ENCODE measurements at regions not wholly inside any gene's neighbourhood (a gene's known extent, or its start where the extent isn't known, plus 50 kb on each side); places are given as distances from the start of the nearest gene placed in this dataset.

DNA sequence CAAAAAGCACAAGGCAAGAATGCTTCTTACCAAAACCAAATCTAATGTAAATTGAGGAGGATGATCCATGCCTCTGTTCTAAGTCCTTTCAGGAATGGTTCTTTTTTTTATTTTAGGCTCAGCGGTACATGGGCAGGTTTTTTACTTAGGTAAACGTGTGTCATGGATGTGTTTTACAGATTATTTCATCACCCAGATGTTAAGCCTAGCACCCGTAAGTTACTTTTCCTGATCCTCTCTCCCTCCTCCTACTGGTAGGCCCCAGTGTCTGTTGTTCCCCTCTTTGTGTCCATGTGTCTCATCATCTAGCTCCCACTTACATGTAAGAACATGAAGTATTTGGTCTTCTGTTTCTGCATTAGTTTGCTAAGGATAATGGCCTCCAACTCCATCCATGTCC lies 289.2 kb upstream of the THBS1 start:
- no peak for DNase-seq

DNA sequence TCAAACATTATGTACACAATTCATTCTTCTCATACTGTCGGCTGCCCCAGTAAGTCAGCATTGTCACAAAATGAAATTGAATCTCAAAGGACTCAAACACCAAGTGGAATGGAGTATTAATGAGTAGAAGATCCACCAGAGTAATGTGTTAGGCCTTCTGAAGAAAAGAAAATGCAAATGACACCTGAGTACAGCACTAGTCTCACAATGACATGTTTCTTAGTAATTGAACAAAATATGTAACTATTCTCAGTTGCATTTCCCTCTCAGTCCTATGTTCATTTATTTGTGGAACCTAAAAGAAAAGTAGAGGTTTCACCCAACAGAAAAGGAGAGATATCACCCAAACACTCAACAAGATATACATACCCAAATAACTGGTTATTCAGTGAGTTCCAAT lies 283.9 kb upstream of the THBS1 start:
- no peak for DNase-seq

DNA sequence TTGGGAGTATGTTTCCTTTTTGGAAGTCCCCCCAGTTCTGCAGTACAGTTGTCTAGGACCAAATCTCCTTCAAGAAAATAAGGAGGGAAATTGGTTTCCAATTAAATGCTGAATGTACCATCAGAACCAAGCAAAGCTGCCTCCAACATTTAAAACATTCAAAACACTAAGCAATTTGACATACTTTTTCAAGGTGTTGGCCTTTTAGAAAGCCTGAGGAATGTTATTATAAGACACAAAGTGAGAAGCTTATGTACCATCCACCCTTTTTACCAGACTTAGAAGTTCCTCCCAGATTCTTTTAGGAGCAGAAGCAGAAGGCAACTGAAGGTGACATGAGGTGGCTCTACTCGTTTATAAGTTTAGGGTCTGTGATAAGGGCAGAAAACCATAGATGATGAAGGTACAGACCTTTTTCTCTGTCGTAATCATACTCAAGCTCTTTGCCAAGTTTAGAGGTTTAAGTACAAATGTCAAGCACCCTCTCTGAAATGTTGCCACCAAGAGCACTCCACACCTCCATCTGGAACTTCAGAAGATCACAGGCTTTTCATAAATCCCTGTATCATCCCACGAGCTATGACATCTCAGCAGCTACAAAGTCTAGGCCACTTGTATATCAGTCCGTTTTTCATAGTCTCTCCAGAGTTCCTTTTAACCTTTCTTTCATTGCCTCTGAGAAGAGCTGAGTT lies 282.5 kb upstream of the THBS1 start:
- no peak for DNase-seq

DNA sequence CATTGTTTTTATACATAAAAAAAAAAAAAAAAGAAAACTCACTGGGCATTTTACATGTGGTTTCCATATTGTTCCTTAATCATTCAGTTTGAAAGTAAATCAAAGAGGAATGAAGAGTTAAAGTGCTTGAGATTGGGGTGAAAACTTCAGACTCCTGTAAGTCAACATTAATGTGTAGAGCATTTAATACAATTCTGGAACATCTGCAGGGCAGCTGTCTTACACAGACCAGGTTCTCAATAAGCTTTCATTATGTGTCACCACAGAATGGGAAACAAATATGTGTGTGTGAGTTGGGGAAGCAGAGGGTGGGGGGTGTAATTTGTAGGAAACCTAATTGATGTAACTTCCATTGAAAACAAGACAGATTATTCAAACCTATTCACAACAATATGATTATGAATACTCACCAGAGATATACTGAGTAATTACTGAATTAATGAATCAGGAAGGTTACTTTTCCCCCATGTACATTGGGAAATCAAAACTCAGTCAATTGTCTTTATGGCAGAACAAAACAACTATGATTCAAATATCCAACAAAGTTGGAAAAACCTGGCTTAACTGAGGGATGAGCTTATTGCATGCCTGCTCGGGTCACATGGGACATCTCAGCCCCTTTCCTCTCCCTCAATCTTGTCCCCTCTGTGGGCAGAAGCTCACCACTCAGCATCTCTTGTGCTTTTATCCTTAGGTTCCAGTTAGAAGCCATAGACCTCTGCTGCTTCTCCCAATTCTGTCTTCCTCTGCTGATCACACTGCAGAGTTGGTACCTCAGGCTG lies 281.2 kb upstream of the THBS1 start:
- DNase-seq, result no peak

DNA sequence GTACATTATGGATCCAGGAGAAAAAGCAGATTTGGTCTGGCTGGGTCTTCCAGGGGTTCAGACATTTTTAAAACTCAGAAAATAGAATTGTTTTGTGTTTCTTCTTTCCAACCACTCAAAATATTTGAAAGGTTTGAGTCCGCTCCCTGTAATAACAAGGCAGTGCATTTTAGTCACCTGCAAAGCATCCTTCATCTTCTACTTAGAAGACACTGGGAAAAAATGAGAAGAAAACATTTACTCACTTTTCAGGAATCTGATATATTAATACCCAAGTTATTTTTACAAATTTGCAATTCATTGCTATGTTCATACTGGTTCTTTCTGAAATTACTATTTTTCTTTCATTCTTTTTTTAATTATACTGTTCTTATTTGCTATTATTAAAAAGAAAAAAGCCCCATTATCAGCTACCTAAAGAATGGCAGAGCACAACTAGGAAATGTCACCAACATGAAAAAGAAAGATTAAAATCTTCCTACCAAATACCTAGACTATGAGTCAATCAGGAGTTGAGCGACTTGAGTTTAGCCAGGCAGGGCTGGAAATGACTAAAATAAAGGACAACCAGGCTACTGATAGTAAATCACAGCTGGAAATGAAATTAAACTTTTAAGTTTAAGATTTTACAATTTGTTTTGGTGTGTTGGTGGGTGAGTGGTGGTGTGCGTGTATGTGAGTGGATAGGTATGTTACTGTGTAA lies 280.3 kb upstream of the THBS1 start:
- no peak for DNase-seq

DNA sequence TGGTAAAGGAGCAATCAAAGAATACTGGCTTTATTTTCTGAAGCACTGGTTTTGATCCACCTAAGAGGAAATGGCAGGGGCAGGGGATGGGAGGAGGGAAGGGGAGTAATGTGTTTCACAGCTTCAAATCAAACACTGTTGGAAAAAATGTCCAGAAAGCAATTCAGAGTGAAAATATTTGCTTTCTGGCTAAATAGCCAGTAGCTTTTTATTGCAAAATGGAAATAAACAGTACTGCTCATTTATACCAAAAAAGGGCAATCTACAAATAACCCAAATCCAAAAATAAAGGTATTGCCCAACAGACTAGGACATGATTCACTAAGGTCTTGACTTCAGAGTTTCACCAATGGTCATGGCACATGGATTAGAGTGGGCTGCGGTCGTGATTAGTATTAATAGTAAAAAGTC lies 279.3 kb upstream of the THBS1 start:
- DNase-seq, result no peak

DNA sequence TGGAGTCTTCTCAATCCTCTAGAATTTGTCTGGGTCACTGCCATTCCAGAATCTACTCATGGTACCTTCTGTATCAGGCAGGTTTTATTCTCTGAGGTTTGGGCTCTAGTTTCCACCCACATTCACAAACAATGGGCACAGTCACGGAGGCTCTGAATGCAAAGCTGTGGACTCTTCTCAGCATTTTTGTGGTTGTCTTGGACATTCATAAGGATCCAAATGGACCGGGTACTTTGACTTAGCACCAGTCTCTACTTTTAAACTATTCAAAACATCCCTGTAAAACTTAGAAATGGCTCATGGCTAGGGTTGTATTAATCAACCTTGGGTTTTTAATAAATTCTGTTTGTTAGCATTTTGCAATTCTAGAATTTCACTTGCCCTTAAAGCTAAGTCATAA lies 277.9 kb upstream of the THBS1 start:
- no peak for DNase-seq

DNA sequence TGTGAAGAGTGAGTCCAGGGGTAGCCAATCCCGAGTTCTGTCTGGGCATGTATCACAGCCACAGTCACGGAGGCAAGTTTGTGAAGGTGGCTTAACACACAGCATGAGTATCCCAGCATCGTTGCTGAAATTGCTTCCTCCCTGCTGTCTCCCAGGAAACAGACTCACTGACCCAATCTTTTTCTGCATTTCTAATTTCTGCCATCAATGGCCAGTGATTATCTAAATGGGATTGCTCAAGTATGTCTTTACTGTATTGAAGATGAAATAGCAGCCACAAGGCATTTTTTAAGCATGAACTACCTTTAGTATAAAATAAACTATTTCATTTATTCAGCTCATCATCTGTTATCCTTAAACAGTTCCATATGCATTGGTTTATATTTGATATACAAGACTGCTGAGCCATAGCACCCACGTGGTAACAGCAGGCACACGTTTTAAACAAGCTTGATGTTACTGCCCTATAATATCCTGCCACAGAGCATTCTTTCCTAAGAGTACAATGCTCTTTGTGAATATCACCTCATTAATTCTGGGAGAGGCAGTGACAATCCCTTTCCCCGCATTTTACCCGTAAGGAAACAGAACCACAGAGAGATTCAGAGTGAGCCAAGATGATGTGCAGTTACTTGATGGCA lies 276.6 kb upstream of the THBS1 start:
- no peak for DNase-seq

DNA sequence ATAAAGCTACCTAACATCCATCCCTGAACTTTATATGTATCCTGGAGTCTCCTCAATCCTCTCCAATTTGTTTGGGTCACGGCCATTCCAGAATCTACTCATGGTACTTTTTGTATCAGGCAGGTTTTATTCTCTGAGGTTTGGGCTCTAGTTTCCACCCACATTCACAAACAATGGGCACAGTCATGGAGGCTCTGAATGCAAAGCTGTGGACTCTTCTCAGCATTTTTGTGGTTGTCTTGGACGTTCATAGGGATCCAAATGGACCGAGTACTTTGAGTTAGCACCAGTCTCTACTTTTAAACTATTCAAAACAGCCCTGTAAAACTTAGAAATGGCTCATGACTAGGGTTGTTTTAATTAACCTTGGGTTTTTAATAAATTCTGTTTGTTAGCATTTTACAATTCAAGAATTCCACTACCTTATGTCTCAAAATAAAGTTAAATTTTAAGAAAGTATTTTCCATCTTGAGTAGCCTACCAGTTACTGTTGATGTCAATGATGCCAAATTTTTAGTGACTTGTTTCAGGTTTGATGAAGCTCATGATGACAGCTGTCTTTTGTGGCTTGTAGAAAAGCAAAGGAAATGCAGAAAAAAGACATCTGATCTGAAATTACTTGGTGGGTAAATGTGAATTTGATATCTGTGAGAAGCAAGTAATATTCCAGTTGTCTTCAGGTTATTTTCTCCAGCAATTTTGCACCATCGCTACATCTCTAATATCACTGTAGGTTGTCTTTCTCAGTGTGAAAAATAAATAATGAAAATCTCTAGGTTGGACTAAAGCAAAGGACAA lies 275.7 kb upstream of the THBS1 start:
- no peak for DNase-seq

DNA sequence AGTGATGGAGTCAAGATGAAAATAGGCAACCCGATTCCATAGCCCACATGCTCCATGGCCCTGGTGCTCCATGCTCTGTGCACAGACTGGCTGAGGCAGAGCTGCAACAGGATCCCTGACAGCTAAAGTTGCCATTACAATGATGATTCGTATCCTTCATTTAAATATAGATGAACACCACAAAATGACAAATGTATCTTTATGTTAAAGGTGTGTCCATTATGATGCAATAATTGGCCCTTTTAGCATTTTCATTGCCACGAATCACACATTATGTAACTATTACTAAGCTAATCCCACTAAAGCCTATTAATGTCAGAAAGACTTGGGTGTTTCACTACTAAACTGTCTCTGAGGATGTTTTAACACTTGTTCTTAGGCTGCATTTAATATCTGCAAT lies 270.2 kb upstream of the THBS1 start:
- no peak for DNase-seq

DNA sequence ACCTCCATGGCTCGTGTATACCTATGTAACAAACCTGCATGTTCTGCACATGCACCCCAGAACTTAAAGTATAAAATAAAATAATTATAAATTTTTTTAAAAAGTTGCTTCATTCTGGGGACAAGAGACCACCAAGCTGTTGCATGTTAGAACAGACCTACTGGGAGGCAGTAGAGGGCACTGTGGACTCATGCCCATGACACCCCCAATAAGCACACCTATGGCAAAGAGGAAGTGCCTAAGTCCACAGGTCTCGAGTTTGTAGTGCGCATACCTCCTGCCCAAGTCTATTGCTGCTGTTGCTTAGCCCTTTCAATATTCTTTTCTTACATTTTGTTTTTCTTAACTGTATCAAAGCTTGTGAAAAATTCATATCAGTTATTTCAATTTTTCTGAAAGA lies 267.9 kb upstream of the THBS1 start:
- peak; percentile 15 for DNase-seq

DNA sequence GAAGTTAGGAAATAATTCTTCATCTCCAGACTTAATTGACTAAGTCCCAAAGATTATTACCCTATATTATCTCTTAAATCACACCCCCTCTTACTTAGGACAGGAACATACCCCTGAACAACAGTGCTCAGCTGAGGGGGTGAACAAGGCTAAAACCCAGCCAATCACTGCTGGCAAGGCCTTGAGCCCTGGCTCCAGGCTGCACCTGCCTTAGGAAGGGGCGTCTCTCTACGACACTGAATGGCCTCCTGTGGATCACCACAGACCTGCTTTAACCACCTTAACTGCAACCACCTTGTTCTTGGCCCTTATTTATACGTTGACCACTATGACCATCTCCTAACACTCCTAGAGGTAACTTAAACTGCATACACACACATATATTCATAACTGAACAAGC lies 267.4 kb upstream of the THBS1 start:
- DNase-seq, result no peak

DNA sequence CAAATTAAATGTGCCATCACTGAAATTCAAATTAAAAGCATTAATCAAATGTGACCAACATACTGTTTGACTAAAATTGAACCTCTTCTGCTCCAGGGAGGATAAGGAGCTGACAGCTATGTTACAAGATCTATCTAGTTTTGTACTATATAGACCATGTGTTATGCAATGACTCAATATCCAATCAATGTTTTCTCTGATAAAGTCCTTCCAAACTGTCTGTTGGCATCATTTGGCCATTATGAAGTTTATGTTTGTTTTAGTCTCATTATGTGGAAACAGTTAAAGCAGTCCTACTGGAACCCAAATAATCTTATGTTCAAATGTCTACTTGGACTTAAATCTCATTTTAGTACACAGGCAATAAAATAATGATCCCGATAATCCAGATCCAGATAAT lies 267.0 kb upstream of the THBS1 start:
- DNase-seq, result no peak

DNA sequence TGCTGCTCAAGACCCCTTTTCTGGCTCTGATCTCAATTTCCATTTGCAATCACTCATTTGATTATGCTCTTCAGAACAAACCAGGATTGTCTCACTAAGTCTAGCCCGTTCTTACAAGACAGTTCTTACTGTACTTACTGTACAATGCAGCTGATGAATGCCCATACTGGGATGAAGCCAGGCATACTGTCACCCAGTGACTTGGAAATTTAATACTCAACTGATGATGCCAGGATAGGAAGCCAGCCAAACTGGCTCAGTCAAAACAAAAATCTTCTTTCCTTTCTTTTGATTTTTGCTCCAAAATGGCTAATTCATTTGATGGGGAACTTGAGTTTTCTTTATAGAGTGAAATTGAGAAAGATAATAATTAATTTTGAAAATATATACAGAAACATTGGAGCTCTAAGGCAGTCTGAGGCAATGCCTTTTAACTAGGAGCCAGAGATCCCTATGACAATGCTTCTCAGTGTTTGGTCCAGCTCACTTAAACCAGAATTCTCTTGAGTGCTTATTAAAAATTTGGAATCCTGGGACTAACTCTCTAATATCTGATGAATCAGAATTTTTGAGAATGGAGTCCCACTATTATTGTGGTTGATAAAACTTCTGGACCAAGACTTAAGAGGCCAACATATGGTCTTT lies 265.6 kb upstream of the THBS1 start:
- DNase-seq, result no peak

DNA sequence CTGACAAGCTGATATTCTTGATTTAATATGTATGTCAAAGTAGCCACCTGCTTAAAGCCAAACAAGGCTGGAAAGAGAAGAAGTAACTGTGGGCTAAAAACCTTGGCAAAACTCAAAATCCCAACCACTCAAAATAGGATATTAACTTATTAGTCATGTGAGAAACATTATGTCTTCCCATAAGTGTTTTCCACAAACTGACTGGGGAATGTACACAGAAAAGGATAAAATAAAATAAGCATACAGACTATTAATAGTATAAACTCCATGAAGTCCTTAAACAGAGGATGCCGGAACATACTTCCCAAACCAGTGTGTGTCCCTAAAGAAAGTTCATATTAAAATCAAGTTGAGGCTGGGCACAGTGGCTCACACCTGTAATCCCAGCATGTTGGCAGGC lies 263.7 kb upstream of the THBS1 start:
- no peak for DNase-seq

DNA sequence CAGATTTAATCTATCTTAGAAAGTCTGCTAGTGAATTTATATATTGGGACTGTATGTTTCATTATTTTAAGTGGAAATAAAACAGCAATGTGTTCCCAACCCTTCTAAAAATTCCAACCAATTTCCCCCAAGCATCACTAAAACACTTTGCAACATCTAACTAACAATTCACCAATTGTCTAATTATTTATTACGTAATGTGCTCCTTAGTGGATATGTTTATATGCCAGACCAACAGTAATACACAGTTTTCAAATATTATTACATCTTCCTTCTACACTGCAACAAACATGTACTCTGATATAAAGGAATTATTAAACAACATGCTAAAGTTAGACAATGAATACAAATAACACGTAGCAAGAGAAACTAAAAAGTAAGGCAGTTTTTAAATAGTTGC lies 262.6 kb upstream of the THBS1 start:
- no peak for DNase-seq

DNA sequence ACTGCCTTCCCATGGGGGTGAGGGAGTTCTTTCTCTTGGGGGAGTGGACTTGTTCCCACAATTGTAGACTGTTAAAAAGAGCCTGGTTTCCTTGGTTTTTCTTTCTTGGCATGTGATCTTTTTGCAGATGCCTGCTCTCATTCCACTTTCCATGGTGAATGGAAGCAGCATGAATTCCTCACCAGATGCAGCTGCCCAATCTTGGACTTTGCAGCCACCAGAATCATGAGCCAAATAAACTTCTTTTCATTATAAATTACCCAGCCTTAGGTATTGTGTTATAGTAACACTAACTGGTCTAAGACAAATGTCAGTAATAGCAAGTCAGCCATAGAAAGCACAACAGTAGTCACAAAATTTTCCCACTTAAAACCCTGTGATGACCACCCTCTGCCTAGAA lies 260.5 kb upstream of the THBS1 start:
- DNase-seq, result no peak

DNA sequence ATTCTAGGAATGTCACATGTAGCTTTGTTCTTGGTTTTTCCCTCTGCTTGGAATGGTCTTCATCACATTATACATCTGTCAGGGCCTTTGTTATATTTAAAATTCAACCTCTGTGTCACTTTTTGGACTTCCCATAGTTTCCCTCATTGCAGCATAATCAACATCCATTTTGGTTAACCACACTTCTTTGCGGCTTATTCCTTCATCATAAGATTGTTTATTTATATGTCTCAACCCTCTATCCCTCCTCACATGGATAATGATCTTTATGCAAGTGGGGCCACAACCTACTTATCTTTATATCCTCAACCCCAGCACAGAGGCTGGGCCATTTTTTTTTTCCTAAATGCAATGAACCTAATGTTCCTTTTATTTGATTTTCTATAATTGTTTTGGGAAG lies 260.0 kb upstream of the THBS1 start:
- no peak for DNase-seq

DNA sequence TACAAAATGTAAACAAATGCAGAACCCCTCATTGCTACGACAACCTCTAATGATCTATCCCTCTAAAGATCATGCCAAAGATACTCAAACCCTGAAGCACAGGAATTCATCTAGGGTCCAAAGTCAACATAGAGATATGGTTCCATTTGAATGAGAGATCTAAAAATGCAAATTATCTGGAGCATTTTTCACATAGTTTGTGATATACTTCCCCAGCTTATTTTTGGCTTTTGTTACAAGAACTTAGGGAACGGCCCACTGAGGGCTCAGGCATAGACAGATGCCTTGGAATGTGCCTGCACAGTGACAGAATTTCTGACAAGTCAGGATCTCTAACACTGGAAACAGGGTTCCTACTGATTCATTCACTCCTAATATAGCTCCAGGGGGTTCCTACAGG lies 258.9 kb upstream of the THBS1 start:
- no peak for DNase-seq

DNA sequence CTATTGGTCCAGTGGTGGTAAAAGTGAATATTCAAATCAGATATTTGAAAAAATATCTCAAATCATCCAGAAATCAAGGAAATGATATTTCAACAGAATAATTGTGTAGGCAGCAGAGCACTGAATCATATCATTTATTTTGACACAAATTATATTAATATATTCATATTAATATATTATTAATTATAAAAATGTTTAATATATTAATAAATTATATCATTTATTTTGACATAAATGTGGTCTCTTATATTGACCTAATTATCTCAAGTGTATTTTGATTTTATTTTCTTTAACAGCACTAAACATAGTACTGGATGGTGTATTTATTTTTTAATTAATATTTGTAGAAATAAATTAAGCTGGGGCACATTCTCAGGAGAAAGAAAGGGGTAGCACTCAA lies 257.7 kb upstream of the THBS1 start:
- DNase-seq, result no peak

DNA sequence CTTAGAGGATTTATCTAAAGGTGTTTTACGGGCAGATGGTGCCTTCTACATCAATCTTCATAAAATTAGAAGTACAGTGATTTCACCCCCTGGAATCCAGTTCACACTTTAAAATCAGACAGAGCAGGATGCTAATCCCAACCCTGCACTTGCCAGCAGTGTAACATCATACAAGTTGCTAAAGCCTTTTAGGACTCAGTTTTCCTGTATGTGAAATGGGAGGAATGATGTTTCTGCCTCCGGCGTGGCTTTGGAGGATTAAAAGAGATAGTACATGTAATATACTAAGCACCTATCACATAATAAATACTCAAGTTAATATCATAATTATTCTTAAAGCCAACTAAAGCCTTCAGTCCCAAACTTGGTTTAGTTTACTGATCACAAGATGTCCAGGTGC lies 257.2 kb upstream of the THBS1 start:
- no peak for DNase-seq

DNA sequence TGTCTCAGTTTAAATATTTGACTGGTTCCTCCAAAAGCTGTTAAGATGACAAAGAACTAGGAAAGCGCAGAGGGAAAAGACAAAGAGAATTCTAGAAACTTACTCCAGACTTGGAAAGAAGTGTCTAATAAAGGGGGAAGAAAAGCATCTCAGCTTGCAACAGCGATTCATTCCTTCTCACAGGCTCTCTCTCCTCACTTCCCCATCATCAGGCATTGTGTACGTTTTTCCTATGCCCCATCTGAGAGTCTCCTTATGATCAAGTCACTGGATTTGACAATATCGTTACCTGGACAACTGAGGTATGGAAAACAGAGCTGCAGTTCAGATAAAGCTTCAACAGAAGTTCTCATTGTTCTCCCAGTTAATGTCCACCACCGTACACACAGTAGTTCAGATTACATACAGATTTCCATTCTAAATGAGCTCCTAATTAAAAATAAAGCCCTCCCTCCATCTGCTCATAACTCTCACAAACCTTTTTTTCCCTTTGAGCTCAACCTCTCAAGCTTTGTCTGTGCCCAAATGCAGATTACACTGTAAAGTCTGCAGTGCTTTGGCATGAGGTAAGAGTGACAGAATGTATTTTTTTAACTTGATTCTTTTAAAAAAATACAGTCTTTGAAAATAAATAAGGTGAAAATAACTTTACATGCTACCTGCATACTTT lies 254.4 kb upstream of the THBS1 start:
- DNase-seq, result no peak
